ENCODE measurements at regions not wholly inside any gene's neighbourhood (a gene's known extent, or its start where the extent isn't known, plus 50 kb on each side); places are given as distances from the start of the nearest gene placed in this dataset.
A peak's percentile ranks its signal among the peaks of the same experiment; 100 is the strongest.
"Not testable (repeated sequence)": the region's sequence is repeated elsewhere in the genome, so short reads cannot be mapped to it uniquely, and the experiment has no call there.

GRCh38 chr12:100083308-100083707, 59.4 kb downstream of the BLTP3B start:
- no peak for DNase-seq (ENCODE audit: extremely low read depth, low read depth, low spot score)

GRCh38 chr12:100078777-100079176, 63.9 kb downstream of the BLTP3B start:
- DNase-seq (ENCODE audit: extremely low read depth, low read depth, low spot score), result not testable (repeated sequence)

GRCh38 chr12:100077367-100077766, 65.3 kb downstream of the BLTP3B start:
- no peak for DNase-seq (ENCODE audit: extremely low read depth, low read depth, low spot score)

- DNase-seq (ENCODE audit: extremely low read depth, low read depth, low spot score), result no peak
Observed at GRCh38 chr12:100075598-100075997, 67.1 kb downstream of the BLTP3B start.

- no peak for DNase-seq (ENCODE audit: extremely low read depth, low read depth, low spot score)
Observed at GRCh38 chr12:100069795-100070194, 72.9 kb downstream of the BLTP3B start.

GRCh38 chr12:100068305-100068704, 74.4 kb downstream of the BLTP3B start:
- DNase-seq (ENCODE audit: extremely low read depth, low read depth, low spot score), result no peak

- DNase-seq (ENCODE audit: extremely low read depth, low read depth, low spot score), result no peak
Observed at GRCh38 chr12:100061814-100062213, 77.1 kb upstream of the ANKS1B start.

- DNase-seq (ENCODE audit: extremely low read depth, low read depth, low spot score), result peak; percentile 90
Observed at GRCh38 chr12:100058482-100059029, 73.8 kb upstream of the ANKS1B start.

GRCh38 chr12:100046202-100046601, 61.5 kb upstream of the ANKS1B start:
- not testable (repeated sequence) for DNase-seq (ENCODE audit: extremely low read depth, low read depth, low spot score)

- DNase-seq (ENCODE audit: extremely low read depth, low read depth, low spot score), result no peak
Observed at GRCh38 chr12:100044266-100044665, 59.5 kb upstream of the ANKS1B start.

GRCh38 chr12:100043631-100044030, 58.9 kb upstream of the ANKS1B start:
- no peak for DNase-seq (ENCODE audit: extremely low read depth, low read depth, low spot score)

All from glomerular endothelial cell (primary cell).